Caco-2 (cell line): ENCODE measurements at regions not wholly inside any gene's neighbourhood (a gene's known extent, or its start where the extent isn't known, plus 50 kb on each side); places are given as distances from the start of the nearest gene placed in this dataset.

Source experiments
- BruUV-seq: library from RNA; stranded (reverse); fragments of 400-500 nt; replicated peaks from 2 replicates; lab custom pipeline; 2021; lab: Mats Ljungman, UMichigan
- CTCF ChIA-PET: fragments of 300-600 bp; sonication (Branson Sonifier 250); formaldehyde crosslinking; loops from one replicate; lab custom pipeline; 2022; ENCODE audit warnings: antibody characterized with exemption; lab: Charles Lee
- POLR2A ChIA-PET: fragments of 300-600 bp; sonication (Branson Sonifier 250); formaldehyde crosslinking; loops from one replicate; lab custom pipeline; 2022; ENCODE audit warnings: antibody characterized with exemption; lab: Charles Lee
- DNase-seq, 2 experiments: peaks; one replicate each; pipeline versions ENCODE4 v3.0.0 to v3.0.0-alpha.2; 2020 to 2022
- H3K27me3 ChIP-seq: replicated peaks from 2 replicates; pipeline ENCODE4 v1.6.0; 2011; ENCODE audit warnings: low read length; ENCODE audit not compliant: control insufficient read depth, insufficient read depth
- H3K36me3 ChIP-seq: 2 replicates; pipeline ENCODE4 v1.5.1; 2011; ENCODE audit warnings: low read length; ENCODE audit not compliant: control insufficient read depth, insufficient read depth
- H3K4me1 ChIP-seq: fragments of 250-450 bp; sonication (Bioruptor Pico); 2 replicates; pipeline ENCODE4 v1.5.1; 2020; ENCODE audit warnings: mild to moderate bottlenecking
- H3K4me3 ChIP-seq: 2 replicates; pipeline ENCODE4 v1.5.1; 2011; ENCODE audit warnings: low read depth, mild to moderate bottlenecking, control low read depth, low read length
- H3K9me3 ChIP-seq: fragments of 250-450 bp; sonication (Bioruptor Pico); 2 replicates; pipeline ENCODE4 v1.5.1; 2020; ENCODE audit warnings: mild to moderate bottlenecking, moderate library complexity
- H3K27ac Mint-ChIP-seq: one replicate; pipeline ENCODE4 v1.8.0; 2022; ENCODE audit warnings: mixed read lengths; ENCODE audit not compliant: unreplicated experiment
- H3K27me3 Mint-ChIP-seq: one replicate; pipeline ENCODE4 v1.8.0; 2022; ENCODE audit warnings: mixed read lengths; ENCODE audit not compliant: insufficient read depth, unreplicated experiment
- H3K36me3 Mint-ChIP-seq: one replicate; pipeline ENCODE4 v1.8.0; 2022; ENCODE audit warnings: mild to moderate bottlenecking, mixed read lengths; ENCODE audit not compliant: insufficient read depth, unreplicated experiment
- H3K4me1 Mint-ChIP-seq: one replicate; pipeline ENCODE4 v1.8.0; 2022; ENCODE audit warnings: low read depth, mixed read lengths; ENCODE audit not compliant: unreplicated experiment
- H3K4me3 Mint-ChIP-seq: one replicate; pipeline ENCODE4 v1.8.0; 2022; ENCODE audit warnings: mild to moderate bottlenecking, moderate library complexity, mixed read lengths; ENCODE audit not compliant: unreplicated experiment
- H3K9me3 Mint-ChIP-seq: one replicate; pipeline ENCODE4 v1.8.0; 2022; ENCODE audit warnings: mixed read lengths; ENCODE audit not compliant: unreplicated experiment
- intact Hi-C: fragments of 100-400 bp; cut with micrococcal nuclease; formaldehyde crosslinking; loops from one replicate; pipeline ENCODE4 v1.10.0; 2022; ENCODE audit not compliant: unreplicated experiment
- TF ChIP-seq, protein P1 (sequence below), 2 experiments: fragments of 200-600 bp in 1 of 2; IDR thresholded peaks; 1 replicate in 1 of 2; 2 replicates in 1 of 2; pipeline versions ENCODE4 v1.5.1 to v1.8.0; 2011 to 2022; ENCODE audit warnings: antibody characterized with exemption in 1 of 2, control low read depth in 1 of 2, inconsistent platforms in 1 of 2, low read depth in 1 of 2, low read length in 1 of 2, mild to moderate bottlenecking in 1 of 2, moderate library complexity in 1 of 2; ENCODE audit not compliant: insufficient read depth in 1 of 2, severe bottlenecking in 1 of 2, unreplicated experiment in 1 of 2

DNA sequence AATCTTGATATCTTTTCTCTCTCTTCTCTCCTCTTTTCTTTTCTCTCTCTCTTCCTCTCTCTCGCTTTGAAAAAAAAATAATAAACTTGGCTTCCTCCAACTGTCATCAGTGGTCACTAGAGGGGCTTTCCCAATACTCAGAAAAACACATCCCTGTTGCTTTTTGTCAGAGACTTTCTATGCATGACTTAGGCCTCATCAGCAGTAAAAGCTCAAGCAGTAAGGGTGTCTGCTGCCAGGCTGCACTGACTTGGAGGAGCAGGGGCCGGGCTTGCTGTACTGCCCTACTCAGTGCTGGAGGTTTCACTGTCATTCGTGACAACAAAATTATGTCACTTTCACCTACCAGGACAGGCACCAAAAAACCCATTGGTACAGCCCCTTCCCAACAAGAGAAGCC lies 272.0 kb downstream of the ADGB start:
- BruUV-seq: no TSS peak
- no peaks in the 10 kb centered on the region for H3K4me1 ChIP-seq
- no peaks in the 10 kb centered on the region for H3K36me3 Mint-ChIP-seq
- H3K27ac Mint-ChIP-seq: no peak overlapping the region
- H3K4me3 ChIP-seq: no peak overlapping the region
- no peaks in the 10 kb centered on the region for H3K4me1 Mint-ChIP-seq
- no peaks in the 10 kb centered on the region for H3K27me3 ChIP-seq
- no peaks in the 10 kb centered on the region for H3K9me3 ChIP-seq
- intact Hi-C loops: no loop called here
- H3K36me3 ChIP-seq: no peaks in the 10 kb centered on the region
- H3K9me3 Mint-ChIP-seq: no peaks in the 10 kb centered on the region
- ChIA-PET CTCF (no interaction called here), POLR2A (no interaction called here)
- no peak overlapping the region for H3K4me3 Mint-ChIP-seq
- H3K27me3 Mint-ChIP-seq: no peaks in the 10 kb centered on the region
- TF ChIP-seq, protein P1, sequence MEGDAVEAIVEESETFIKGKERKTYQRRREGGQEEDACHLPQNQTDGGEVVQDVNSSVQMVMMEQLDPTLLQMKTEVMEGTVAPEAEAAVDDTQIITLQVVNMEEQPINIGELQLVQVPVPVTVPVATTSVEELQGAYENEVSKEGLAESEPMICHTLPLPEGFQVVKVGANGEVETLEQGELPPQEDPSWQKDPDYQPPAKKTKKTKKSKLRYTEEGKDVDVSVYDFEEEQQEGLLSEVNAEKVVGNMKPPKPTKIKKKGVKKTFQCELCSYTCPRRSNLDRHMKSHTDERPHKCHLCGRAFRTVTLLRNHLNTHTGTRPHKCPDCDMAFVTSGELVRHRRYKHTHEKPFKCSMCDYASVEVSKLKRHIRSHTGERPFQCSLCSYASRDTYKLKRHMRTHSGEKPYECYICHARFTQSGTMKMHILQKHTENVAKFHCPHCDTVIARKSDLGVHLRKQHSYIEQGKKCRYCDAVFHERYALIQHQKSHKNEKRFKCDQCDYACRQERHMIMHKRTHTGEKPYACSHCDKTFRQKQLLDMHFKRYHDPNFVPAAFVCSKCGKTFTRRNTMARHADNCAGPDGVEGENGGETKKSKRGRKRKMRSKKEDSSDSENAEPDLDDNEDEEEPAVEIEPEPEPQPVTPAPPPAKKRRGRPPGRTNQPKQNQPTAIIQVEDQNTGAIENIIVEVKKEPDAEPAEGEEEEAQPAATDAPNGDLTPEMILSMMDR (IDR thresholded peaks at IDR 0.05; ENCODE audit: insufficient read depth in 1 of 2, low read depth in 1 of 2, low read length in 1 of 2, severe bottlenecking in 1 of 2, unreplicated experiment in 1 of 2): no peak
- DNase-seq: no peak

DNA sequence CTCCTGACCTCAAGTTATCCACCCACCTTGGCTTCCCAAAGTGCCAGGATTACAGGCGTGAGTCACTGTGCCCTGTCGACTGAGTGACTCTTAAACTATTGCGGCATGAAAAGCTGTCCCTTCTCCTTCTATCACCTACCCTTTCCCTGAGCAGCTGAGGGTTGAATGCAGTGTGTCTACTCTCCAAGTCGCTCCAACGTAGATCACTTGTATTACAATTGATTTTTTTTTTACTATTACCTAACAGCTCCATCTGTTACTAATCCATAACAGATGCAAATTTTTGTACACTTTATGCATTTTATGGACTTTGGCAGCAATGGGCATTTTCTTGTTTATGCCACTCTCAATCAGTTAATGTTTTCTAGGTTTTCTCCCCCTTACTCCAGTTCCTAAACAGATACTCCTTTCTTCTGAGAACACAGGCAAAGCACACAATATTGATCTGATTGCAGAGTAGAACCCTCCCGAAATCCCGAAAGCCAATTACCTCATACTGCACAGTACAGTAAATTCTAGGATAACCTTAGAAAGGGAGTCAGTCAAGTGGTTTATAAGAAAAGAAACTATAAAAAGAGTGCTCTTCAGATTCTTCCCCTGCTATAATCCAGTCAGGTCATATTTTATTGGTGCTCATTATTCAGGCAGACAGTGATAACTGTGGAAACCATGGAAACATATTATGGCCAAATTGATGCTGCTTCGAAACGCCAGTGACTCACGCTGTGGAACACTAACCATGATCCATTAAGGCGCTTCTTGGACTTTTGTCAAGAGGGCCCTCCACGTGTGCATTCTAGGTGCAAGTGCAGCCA lies 273.0 kb downstream of the ADGB start:
- no peak overlapping the region for H3K4me3 Mint-ChIP-seq
- no peaks in the 10 kb centered on the region for H3K27me3 ChIP-seq
- DNase-seq: no peak
- no peaks in the 10 kb centered on the region for H3K9me3 Mint-ChIP-seq
- no peaks in the 10 kb centered on the region for H3K36me3 Mint-ChIP-seq
- BruUV-seq: no TSS peak
- CTCF ChIA-PET: no interaction called here
- intact Hi-C loops: no loop called here
- POLR2A ChIA-PET: no interaction called here
- 0 out of 2 replicates have a peak, but pooled peaks cover 8% of the 10 kb centered on the region for H3K4me1 ChIP-seq
- H3K4me3 ChIP-seq: no peak overlapping the region
- peaks cover 7% of the 10 kb centered on the region for H3K4me1 Mint-ChIP-seq
- no peaks in the 10 kb centered on the region for H3K9me3 ChIP-seq
- no peaks in the 10 kb centered on the region for H3K36me3 ChIP-seq
- TF ChIP-seq, protein P1 (IDR thresholded peaks at IDR 0.05; ENCODE audit: insufficient read depth in 1 of 2, low read depth in 1 of 2, low read length in 1 of 2, severe bottlenecking in 1 of 2, unreplicated experiment in 1 of 2): no peak
- no peaks in the 10 kb centered on the region for H3K27me3 Mint-ChIP-seq
- no peak overlapping the region for H3K27ac Mint-ChIP-seq

DNA sequence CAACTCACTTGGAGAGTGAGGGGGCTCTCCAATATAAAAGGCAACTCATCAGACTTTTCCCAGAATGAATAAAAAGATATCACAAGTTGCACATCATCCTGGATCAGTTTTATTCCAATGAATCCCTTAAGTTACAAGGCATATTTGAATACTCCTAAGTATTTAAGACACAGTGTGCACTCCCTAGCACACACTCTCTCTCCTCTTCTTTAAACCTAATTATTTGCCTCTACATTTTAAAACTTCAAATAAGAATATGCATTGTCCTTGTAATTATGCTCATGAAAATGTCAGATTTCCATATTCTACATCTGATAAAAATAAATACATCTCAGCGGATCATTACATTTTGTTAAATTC lies 273.6 kb downstream of the ADGB start:
- H3K27ac Mint-ChIP-seq: no peak overlapping the region
- no peaks in the 10 kb centered on the region for H3K9me3 Mint-ChIP-seq
- intact Hi-C loops: no loop called here
- CTCF ChIA-PET: no interaction called here
- H3K36me3 ChIP-seq: no peaks in the 10 kb centered on the region
- H3K27me3 Mint-ChIP-seq: no peaks in the 10 kb centered on the region
- no peaks in the 10 kb centered on the region for H3K27me3 ChIP-seq
- DNase-seq: no peak
- H3K9me3 ChIP-seq: no peaks in the 10 kb centered on the region
- H3K4me3 Mint-ChIP-seq: no peak overlapping the region
- POLR2A ChIA-PET: no interaction called here
- 0 out of 2 replicates have a peak, but pooled peaks cover 9% of the 10 kb centered on the region for H3K4me1 ChIP-seq
- H3K36me3 Mint-ChIP-seq: no peaks in the 10 kb centered on the region
- TF ChIP-seq, protein P1 (IDR thresholded peaks at IDR 0.05; ENCODE audit: insufficient read depth in 1 of 2, low read depth in 1 of 2, low read length in 1 of 2, severe bottlenecking in 1 of 2, unreplicated experiment in 1 of 2): no peak
- no TSS peak for BruUV-seq
- H3K4me1 Mint-ChIP-seq: peaks cover 7% of the 10 kb centered on the region
- no peak overlapping the region for H3K4me3 ChIP-seq
